ENCODE measurements at regions not wholly inside any gene's neighbourhood (a gene's known extent, or its start where the extent isn't known, plus 50 kb on each side); places are given as distances from the start of the nearest gene placed in this dataset.

DNA sequence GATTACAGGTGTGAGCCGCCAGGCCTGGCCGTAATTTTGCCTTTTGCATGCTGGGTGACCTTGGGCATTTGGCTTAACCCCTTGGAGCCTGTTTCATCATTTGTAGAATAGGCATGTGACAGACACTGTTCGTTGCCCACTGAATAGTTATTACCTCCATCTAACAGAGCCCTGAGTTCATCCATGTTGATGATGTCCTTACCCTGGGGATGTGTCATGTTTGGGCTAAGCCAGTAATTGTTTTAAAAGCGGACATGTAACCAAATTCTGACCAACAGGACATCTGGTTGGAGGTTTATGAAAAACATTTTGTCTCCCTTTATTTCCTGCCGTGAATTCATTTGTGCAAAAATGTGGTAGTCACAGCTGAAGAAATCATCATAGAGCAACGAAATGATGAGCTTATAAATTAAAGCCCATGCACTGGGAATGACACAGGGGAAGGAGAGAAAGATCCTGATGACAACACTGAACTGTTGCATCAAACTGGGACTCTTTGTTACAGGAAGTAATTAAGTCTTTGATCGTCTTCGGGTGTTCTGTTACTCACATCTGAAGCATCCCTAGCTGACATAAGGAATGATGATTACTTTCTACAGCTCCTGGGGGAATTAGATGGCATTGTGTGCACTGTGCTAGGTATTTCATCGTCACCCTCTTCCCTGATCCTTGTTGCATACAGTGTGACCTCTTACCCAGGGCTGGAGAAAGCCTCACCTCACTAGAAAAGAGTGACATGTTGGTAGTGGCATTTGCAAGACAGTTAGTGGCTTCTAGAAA lies 117.8 kb downstream of the FGF18 start:
- TF ChIP-seq, protein P1, sequence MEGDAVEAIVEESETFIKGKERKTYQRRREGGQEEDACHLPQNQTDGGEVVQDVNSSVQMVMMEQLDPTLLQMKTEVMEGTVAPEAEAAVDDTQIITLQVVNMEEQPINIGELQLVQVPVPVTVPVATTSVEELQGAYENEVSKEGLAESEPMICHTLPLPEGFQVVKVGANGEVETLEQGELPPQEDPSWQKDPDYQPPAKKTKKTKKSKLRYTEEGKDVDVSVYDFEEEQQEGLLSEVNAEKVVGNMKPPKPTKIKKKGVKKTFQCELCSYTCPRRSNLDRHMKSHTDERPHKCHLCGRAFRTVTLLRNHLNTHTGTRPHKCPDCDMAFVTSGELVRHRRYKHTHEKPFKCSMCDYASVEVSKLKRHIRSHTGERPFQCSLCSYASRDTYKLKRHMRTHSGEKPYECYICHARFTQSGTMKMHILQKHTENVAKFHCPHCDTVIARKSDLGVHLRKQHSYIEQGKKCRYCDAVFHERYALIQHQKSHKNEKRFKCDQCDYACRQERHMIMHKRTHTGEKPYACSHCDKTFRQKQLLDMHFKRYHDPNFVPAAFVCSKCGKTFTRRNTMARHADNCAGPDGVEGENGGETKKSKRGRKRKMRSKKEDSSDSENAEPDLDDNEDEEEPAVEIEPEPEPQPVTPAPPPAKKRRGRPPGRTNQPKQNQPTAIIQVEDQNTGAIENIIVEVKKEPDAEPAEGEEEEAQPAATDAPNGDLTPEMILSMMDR (IDR thresholded peaks at IDR 0.05; ENCODE audit: low read length), result no peak
- no peak for TF ChIP-seq EZH2 (IDR thresholded peaks at IDR 0.05; ENCODE audit: borderline replicate concordance, low read length)
